Activated CD8-positive, alpha-beta T cell treated with anti-CD3 and anti-CD28 coated beads, Interleukin-2, amount 10 ng/mL, durations not matched to agents 7 days and 5 days (primary cell): ENCODE measurements at regions not wholly inside any gene's neighbourhood (a gene's known extent, or its start where the extent isn't known, plus 50 kb on each side); places are given as distances from the start of the nearest gene placed in this dataset.

Source experiments
- ATAC-seq: fragments of 150-1000 bp; cut with Tn5 transposase; one replicate; pipeline ENCODE4 v1.10.0; 2021; ENCODE audit warnings: moderate library complexity
- CTCF ChIA-PET: fragments of 350-600 bp; sonication (Branson Sonifier 250); formaldehyde crosslinking; loops from one replicate; lab custom pipeline; 2021; ENCODE audit warnings: antibody characterized with exemption; lab: Charles Lee
- POLR2A ChIA-PET: fragments of 350-600 bp; sonication (Branson Sonifier 250); formaldehyde crosslinking; loops from one replicate; lab custom pipeline; 2021; ENCODE audit warnings: antibody characterized with exemption; lab: Charles Lee
- DNase-seq: peaks from one replicate; pipeline ENCODE4 v3.0.0-alpha.2; 2020
- H3K27ac Mint-ChIP-seq: one replicate; pipeline ENCODE4 v1.8.0; 2021; ENCODE audit warnings: mild to moderate bottlenecking, mixed read lengths
- H3K27me3 Mint-ChIP-seq: one replicate; pipeline ENCODE4 v1.8.0; 2021; ENCODE audit warnings: low read depth, mixed read lengths
- H3K36me3 Mint-ChIP-seq: one replicate; pipeline ENCODE4 v1.8.0; 2021; ENCODE audit warnings: low read depth, mixed read lengths
- H3K4me1 Mint-ChIP-seq: one replicate; pipeline ENCODE4 v1.8.0; 2021; ENCODE audit warnings: low read depth, mixed read lengths
- H3K4me3 Mint-ChIP-seq: one replicate; pipeline ENCODE4 v1.8.0; 2021; ENCODE audit warnings: mild to moderate bottlenecking, mixed read lengths
- H3K9me3 Mint-ChIP-seq: one replicate; pipeline ENCODE4 v1.8.0; 2022; ENCODE audit warnings: mixed read lengths; ENCODE audit not compliant: insufficient read depth

- DNase-seq (no peak), ATAC-seq (no peak)
- Mint-ChIP-seq H3K4me3 (no peak overlapping the region), H3K27me3 (peaks cover 16% of the 10 kb centered on the region), H3K27ac (no peak overlapping the region), H3K9me3 (peaks cover 8% of the 10 kb centered on the region), H3K4me1 (peaks cover 14% of the 10 kb centered on the region), H3K36me3 (no peaks in the 10 kb centered on the region)
- CTCF ChIA-PET: no interaction called here
- POLR2A ChIA-PET: no interaction called here
Observed at GRCh38 chr11:69427337-69427736, 54.1 kb upstream of the LINC01488 start.

GRCh38 chr11:69427906-69428880, 53.3 kb upstream of the LINC01488 start:
- H3K4me3 Mint-ChIP-seq: no peak overlapping the region
- ChIA-PET POLR2A (no interaction called here), CTCF (no interaction called here)
- H3K27ac Mint-ChIP-seq: no peak overlapping the region
- no peaks in the 10 kb centered on the region for H3K36me3 Mint-ChIP-seq
- peaks cover 11% of the 10 kb centered on the region for H3K27me3 Mint-ChIP-seq
- no peak for ATAC-seq
- no peak for DNase-seq
- peaks cover 8% of the 10 kb centered on the region for H3K9me3 Mint-ChIP-seq
- peaks cover 14% of the 10 kb centered on the region for H3K4me1 Mint-ChIP-seq

GRCh38 chr11:69429716-69430491, 51.6 kb upstream of the LINC01488 start:
- CTCF ChIA-PET: no interaction called here
- Mint-ChIP-seq H3K9me3 (peaks cover 3% of the 10 kb centered on the region), H3K36me3 (no peaks in the 10 kb centered on the region), H3K27ac (no peak overlapping the region), H3K4me1 (peaks cover 14% of the 10 kb centered on the region), H3K27me3 (peaks cover 14% of the 10 kb centered on the region), H3K4me3 (no peak overlapping the region)
- DNase-seq (no peak), ATAC-seq (no peak)
- POLR2A ChIA-PET: no interaction called here

- ATAC-seq (no peak), DNase-seq (no peak)
- no peaks in the 10 kb centered on the region for H3K36me3 Mint-ChIP-seq
- H3K4me3 Mint-ChIP-seq: no peak overlapping the region
- no peak overlapping the region for H3K27ac Mint-ChIP-seq
- POLR2A ChIA-PET: no interaction called here
- CTCF ChIA-PET: no interaction called here
- H3K9me3 Mint-ChIP-seq: no peaks in the 10 kb centered on the region
- peaks cover 9% of the 10 kb centered on the region for H3K4me1 Mint-ChIP-seq
- peaks cover 13% of the 10 kb centered on the region for H3K27me3 Mint-ChIP-seq
Observed at GRCh38 chr11:69430566-69430965, 50.9 kb upstream of the LINC01488 start.

- Mint-ChIP-seq H3K4me1 (peaks cover 4% of the 10 kb centered on the region), H3K27me3 (peaks cover 11% of the 10 kb centered on the region), H3K9me3 (no peaks in the 10 kb centered on the region), H3K36me3 (no peaks in the 10 kb centered on the region), H3K4me3 (no peak overlapping the region), H3K27ac (no peak overlapping the region)
- POLR2A ChIA-PET: no interaction called here
- ATAC-seq: no peak
- DNase-seq: no peak
- CTCF ChIA-PET: no interaction called here
Observed at GRCh38 chr11:69431136-69431535, 50.3 kb upstream of the LINC01488 start.
